ENCODE measurements at regions not wholly inside any gene's neighbourhood (a gene's known extent, or its start where the extent isn't known, plus 50 kb on each side); places are given as distances from the start of the nearest gene placed in this dataset.

DNA sequence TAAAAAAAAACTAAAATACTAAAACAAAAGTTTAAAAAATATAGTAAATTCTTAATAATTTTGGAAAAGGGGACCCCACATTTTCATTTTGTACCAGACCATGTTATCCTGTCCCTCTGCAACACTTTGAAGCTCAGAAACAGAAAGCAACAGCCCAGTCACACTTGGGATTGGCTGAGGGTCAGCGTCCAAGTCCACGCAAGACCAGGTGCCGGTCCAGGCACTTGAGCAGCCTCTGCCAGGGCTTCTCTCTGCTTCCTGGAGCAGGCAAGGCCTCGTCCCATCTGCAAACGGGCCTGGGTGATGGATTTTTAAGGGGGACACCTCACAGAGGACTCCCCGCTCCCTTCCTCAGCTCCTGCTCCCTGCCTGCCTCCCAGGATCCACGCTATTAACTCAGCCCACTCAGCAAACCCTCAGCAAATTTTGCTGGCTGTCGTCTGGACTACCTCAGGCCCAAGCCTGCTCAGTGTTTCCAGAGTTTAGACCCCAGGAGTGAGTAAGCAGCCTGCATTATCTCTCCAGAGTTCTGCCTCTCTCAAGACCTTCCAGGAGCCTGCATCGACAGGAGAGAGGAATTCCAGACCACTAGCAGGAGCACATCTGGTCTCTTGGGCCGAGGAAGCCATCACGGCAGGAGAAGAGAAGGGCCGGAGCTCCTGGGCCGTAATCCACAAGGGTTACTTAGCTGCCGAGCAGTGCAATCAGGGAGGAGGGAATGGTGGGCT, 67.4 kb upstream of the CALM2 start:
- FAIRE-seq (no peak), DNase-seq (ENCODE audit: low read depth, low spot score) (no peak)
- TF ChIP-seq, protein P1, sequence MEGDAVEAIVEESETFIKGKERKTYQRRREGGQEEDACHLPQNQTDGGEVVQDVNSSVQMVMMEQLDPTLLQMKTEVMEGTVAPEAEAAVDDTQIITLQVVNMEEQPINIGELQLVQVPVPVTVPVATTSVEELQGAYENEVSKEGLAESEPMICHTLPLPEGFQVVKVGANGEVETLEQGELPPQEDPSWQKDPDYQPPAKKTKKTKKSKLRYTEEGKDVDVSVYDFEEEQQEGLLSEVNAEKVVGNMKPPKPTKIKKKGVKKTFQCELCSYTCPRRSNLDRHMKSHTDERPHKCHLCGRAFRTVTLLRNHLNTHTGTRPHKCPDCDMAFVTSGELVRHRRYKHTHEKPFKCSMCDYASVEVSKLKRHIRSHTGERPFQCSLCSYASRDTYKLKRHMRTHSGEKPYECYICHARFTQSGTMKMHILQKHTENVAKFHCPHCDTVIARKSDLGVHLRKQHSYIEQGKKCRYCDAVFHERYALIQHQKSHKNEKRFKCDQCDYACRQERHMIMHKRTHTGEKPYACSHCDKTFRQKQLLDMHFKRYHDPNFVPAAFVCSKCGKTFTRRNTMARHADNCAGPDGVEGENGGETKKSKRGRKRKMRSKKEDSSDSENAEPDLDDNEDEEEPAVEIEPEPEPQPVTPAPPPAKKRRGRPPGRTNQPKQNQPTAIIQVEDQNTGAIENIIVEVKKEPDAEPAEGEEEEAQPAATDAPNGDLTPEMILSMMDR (optimal IDR thresholded peaks at IDR 0.05 in 1 of 3, IDR thresholded peaks at IDR 0.05 in 1 of 3, conservative IDR thresholded peaks at IDR 0.05 in 1 of 3; ENCODE audit: extremely low read depth in 1 of 3, insufficient read depth in 2 of 3, low read length in 3 of 3), result no peak
- TF ChIP-seq EZH2 (IDR thresholded peaks at IDR 0.05; ENCODE audit: low read length), result no peak
- no peak overlapping the region for H2AFZ ChIP-seq (ENCODE audit: control insufficient read depth, low read length)
- peaks cover 16% of the 10 kb centered on the region for H3K27me3 ChIP-seq (ENCODE audit: control insufficient read depth, extremely low read depth, insufficient read depth, low read length)
- no peaks in the 10 kb centered on the region for H3K79me2 ChIP-seq (ENCODE audit: control insufficient read depth, insufficient read depth, low read length)
- no peak overlapping the region for H3K4me2 ChIP-seq (ENCODE audit: control insufficient read depth, extremely low read depth, insufficient read depth, low read depth, low read length)
- H3K36me3 ChIP-seq (ENCODE audit: control insufficient read depth in 2 of 2, extremely low read depth in 1 of 2, insufficient read depth in 2 of 2, low read length in 2 of 2), result no peaks in the 10 kb centered on the region
- no peak overlapping the region for H3K27ac ChIP-seq (ENCODE audit: control insufficient read depth, insufficient read depth, low read length)
- no peaks in the 10 kb centered on the region for H3K9me3 ChIP-seq (ENCODE audit: control insufficient read depth, low read depth, low read length)
- H3K9ac ChIP-seq (ENCODE audit: control insufficient read depth, extremely low read depth, insufficient read depth, low read length), result no peak overlapping the region
- no peaks in the 10 kb centered on the region for H4K20me1 ChIP-seq (ENCODE audit: control insufficient read depth, extremely low read depth, insufficient read depth, low read length)
- dilution Hi-C loops (cut with MboI; ENCODE audit: extremely low pct_ligation_motif_present, low sequenced_read_pairs), result no loop called here
- H3K9me1 ChIP-seq (ENCODE audit: control insufficient read depth, extremely low read depth, insufficient read depth, low read length), result no peaks in the 10 kb centered on the region
- H3K4me3 ChIP-seq (ENCODE audit: control insufficient read depth in 2 of 3, extremely low read depth in 1 of 3, insufficient read depth in 2 of 3, low read depth in 1 of 3, low read length in 3 of 3), result no peak overlapping the region
- H3K4me1 ChIP-seq (ENCODE audit: control insufficient read depth, extremely low read depth, insufficient read depth, low read length), result no peaks in the 10 kb centered on the region

- no peak overlapping the region for H2AFZ ChIP-seq (ENCODE audit: control insufficient read depth, low read length)
- H3K9me1 ChIP-seq (ENCODE audit: control insufficient read depth, extremely low read depth, insufficient read depth, low read length), result no peaks in the 10 kb centered on the region
- FAIRE-seq (no peak), DNase-seq (ENCODE audit: low read depth, low spot score) (no peak)
- no peaks in the 10 kb centered on the region for H4K20me1 ChIP-seq (ENCODE audit: control insufficient read depth, extremely low read depth, insufficient read depth, low read length)
- no peak overlapping the region for H3K27ac ChIP-seq (ENCODE audit: control insufficient read depth, insufficient read depth, low read length)
- no peaks in the 10 kb centered on the region for H3K9me3 ChIP-seq (ENCODE audit: control insufficient read depth, low read depth, low read length)
- no peak for TF ChIP-seq EZH2 (IDR thresholded peaks at IDR 0.05; ENCODE audit: low read length)
- TF ChIP-seq, protein P1 (optimal IDR thresholded peaks at IDR 0.05 in 1 of 3, IDR thresholded peaks at IDR 0.05 in 1 of 3, conservative IDR thresholded peaks at IDR 0.05 in 1 of 3; ENCODE audit: extremely low read depth in 1 of 3, insufficient read depth in 2 of 3, low read length in 3 of 3), result no peak
- no peaks in the 10 kb centered on the region for H3K4me1 ChIP-seq (ENCODE audit: control insufficient read depth, extremely low read depth, insufficient read depth, low read length)
- no peak overlapping the region for H3K4me3 ChIP-seq (ENCODE audit: control insufficient read depth in 2 of 3, extremely low read depth in 1 of 3, insufficient read depth in 2 of 3, low read depth in 1 of 3, low read length in 3 of 3)
- no peaks in the 10 kb centered on the region for H3K79me2 ChIP-seq (ENCODE audit: control insufficient read depth, insufficient read depth, low read length)
- no peak overlapping the region for H3K4me2 ChIP-seq (ENCODE audit: control insufficient read depth, extremely low read depth, insufficient read depth, low read depth, low read length)
- no peaks in the 10 kb centered on the region for H3K36me3 ChIP-seq (ENCODE audit: control insufficient read depth in 2 of 2, extremely low read depth in 1 of 2, insufficient read depth in 2 of 2, low read length in 2 of 2)
- dilution Hi-C loops (cut with MboI; ENCODE audit: extremely low pct_ligation_motif_present, low sequenced_read_pairs), result no loop called here
- H3K9ac ChIP-seq (ENCODE audit: control insufficient read depth, extremely low read depth, insufficient read depth, low read length), result no peak overlapping the region
- peaks cover 32% of the 10 kb centered on the region for H3K27me3 ChIP-seq (ENCODE audit: control insufficient read depth, extremely low read depth, insufficient read depth, low read length)
Measured at GRCh38 chr2:47241715-47242114, 65.4 kb upstream of the CALM2 start.
